Thoracic aorta (tissue), 2 donors: ENCODE measurements at regions not wholly inside any gene's neighbourhood (a gene's known extent, or its start where the extent isn't known, plus 50 kb on each side); places are given as distances from the start of the nearest gene placed in this dataset.

Source experiments
- ATAC-seq: fragments of 150-250 bp; one replicate; pipeline ENCODE4 v1.8.0; 2017; ENCODE audit warnings: low read depth; ENCODE audit not compliant: insufficient number of reproducible peaks, low FRiP score
- DNase-seq: peaks from one replicate; pipeline ENCODE4 v3.0.0-alpha.2; 2020; ENCODE audit warnings: low spot score
- H3K27ac ChIP-seq, 2 donors: fragments of 200-600 bp; sonication (generic); 1 replicate in 1 of 2; 2 replicates in 1 of 2; pipeline ENCODE4 v1.5.1; 2016; ENCODE audit warnings: mild to moderate bottlenecking in 2 of 2, moderate library complexity in 2 of 2
- H3K27me3 ChIP-seq: fragments of 200-600 bp; sonication (generic); replicated peaks from 2 replicates; pipeline ENCODE4 v1.6.0; 2016; ENCODE audit warnings: mild to moderate bottlenecking; ENCODE audit not compliant: insufficient read depth
- H3K36me3 ChIP-seq: fragments of 200-600 bp; sonication (generic); one replicate; pipeline ENCODE4 v1.5.1; 2016
- H3K4me1 ChIP-seq, 2 donors: fragments of 200-600 bp; sonication (generic); 1 replicate in 1 of 2; 2 replicates in 1 of 2; pipeline versions ENCODE4 v1.5.1 to v1.6.0; 2016; ENCODE audit warnings: low read depth in 2 of 2, mild to moderate bottlenecking in 1 of 2; ENCODE audit not compliant: control insufficient read depth in 1 of 2
- H3K4me3 ChIP-seq: fragments of 200-600 bp; sonication (generic); 2 replicates; pipeline ENCODE4 v1.5.1; 2016; ENCODE audit warnings: mild to moderate bottlenecking
- H3K9me3 ChIP-seq: fragments of 200-600 bp; sonication (generic); 2 replicates; pipeline ENCODE4 v1.5.1; 2016
- TF ChIP-seq, protein P1 (sequence below): fragments of 200-600 bp; sonication (generic); IDR thresholded peaks from one replicate; pipeline ENCODE4 v1.5.1; 2019; ENCODE audit warnings: antibody characterized with exemption

DNA sequence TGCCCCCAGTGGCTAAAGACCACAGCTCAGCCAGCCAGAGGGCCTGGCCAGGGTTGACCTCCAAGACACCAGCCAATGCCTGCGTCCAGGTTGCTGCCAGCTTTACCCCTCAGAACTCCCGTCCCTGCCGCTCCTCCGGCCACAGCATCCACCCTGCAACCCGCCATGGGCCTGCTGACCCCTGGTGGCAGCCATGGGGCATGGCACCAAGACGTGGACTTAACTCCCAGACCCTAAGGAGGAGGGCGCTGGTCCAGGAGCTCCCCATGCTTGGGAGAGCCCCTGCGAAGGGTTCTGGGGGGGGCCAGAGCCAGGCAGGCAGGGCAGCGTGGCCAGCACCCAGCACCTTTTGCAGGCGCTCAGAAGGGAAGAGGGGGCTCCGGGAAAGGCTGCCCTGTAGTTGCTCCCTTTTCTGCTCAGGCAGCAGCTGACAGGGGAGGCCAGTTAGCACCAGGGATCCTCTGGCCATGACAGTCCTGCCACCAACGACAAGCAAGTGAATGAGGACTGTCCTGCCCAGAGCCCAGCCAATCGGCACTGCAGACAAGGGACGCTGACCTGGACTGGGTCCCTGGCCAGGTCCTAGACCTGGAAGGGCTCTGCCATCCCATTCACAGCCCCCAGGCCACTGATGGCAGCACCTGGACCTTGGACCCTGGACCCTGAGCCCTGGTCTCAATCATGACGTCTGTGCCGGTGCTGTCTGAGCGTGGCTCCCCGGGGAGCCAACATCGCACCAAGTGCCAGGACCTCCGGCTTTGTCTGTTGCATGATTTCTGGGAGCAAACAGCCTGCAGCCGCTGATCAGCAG is 246.2 kb downstream of the NPHP4 start:
- H3K27me3 ChIP-seq, result no peaks in the 10 kb centered on the region
- DNase-seq, result no peak

DNA sequence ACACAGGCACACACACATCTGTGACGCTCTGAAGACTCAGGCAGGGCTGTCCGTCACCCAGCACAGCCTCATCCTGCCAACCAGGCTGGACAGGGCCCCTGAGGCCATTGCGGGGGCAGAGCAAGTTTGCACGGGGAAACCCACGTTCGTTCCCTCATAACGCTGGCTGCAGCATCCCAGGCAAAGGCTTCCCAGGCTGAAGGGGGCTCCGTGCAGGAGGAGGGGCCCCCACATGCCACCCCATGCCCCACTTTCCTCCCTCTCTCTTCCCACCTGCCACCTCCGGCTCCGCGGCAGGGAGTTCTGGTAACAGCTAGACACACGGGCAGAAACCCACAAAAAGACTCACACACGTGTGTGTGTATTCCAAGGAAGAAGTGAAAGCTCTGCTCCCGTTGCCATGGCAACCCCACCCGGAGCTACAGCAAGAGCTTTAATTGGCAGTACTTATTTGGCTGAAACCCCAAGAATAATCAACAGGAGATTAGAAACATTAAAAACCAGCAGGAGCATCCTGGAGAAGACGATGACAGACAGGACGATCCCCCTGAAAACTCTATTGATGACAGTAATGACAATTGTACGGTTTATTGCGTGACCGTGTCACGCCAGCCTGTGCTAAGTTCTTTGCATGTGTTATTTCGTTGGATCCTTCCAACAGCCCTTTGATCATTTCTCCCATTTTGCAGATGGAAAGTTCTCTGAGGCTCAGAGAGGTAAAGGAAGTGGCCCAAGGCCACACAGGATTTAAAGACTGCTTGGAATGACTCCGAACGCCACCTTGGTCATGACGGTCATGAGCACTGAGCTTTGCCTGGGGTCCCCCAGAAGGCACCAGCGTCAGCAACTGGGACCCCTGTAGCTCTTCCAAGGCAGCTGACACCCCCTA is 247.1 kb downstream of the NPHP4 start:
- TF ChIP-seq, protein P1, sequence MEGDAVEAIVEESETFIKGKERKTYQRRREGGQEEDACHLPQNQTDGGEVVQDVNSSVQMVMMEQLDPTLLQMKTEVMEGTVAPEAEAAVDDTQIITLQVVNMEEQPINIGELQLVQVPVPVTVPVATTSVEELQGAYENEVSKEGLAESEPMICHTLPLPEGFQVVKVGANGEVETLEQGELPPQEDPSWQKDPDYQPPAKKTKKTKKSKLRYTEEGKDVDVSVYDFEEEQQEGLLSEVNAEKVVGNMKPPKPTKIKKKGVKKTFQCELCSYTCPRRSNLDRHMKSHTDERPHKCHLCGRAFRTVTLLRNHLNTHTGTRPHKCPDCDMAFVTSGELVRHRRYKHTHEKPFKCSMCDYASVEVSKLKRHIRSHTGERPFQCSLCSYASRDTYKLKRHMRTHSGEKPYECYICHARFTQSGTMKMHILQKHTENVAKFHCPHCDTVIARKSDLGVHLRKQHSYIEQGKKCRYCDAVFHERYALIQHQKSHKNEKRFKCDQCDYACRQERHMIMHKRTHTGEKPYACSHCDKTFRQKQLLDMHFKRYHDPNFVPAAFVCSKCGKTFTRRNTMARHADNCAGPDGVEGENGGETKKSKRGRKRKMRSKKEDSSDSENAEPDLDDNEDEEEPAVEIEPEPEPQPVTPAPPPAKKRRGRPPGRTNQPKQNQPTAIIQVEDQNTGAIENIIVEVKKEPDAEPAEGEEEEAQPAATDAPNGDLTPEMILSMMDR, result no peak
- ATAC-seq (no peak), DNase-seq (no peak)
- no peaks in the 10 kb centered on the region for H3K9me3 ChIP-seq
- H3K27ac ChIP-seq, result no peak overlapping the region
- no peaks in the 10 kb centered on the region for H3K4me1 ChIP-seq
- H3K27me3 ChIP-seq, result no peaks in the 10 kb centered on the region
- H3K36me3 ChIP-seq, result no peaks in the 10 kb centered on the region
- no peak overlapping the region for H3K4me3 ChIP-seq

More for the DNA sequence above, 246.2 kb downstream of the NPHP4 start:
- no peak overlapping the region for H3K4me3 ChIP-seq
- H3K9me3 ChIP-seq, result no peaks in the 10 kb centered on the region
- ATAC-seq, result no peak
- no peaks in the 10 kb centered on the region for H3K4me1 ChIP-seq
- H3K27ac ChIP-seq, result no peak overlapping the region
- TF ChIP-seq, protein P1, result peak; percentile 70
- H3K36me3 ChIP-seq, result no peaks in the 10 kb centered on the region

DNA sequence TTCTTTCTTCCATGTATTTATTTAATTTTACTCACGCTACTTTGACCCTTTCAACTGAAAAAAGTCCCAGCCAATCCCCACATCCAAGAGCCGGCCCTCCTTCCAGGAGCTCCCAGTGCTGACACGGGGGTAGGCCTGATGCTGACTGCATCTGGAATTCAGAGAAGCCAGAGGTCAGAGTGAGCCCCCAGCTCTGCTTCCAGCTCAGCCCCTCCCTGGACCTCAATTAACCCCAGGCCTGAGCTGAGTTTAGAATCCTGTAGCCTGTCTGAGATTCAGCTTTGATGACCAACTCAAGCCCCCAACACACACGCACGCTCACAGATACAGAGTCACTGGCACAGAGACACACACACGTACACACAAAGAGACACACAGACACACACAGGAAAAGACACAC is 247.9 kb downstream of the NPHP4 start:
- Histone ChIP-seq H3K4me1 (no peaks in the 10 kb centered on the region), H3K27me3 (no peaks in the 10 kb centered on the region), H3K9me3 (no peaks in the 10 kb centered on the region), H3K27ac (no peak overlapping the region), H3K36me3 (no peaks in the 10 kb centered on the region), H3K4me3 (no peak overlapping the region)
- no peak for DNase-seq
- TF ChIP-seq, protein P1, result no peak
- ATAC-seq, result no peak

DNA sequence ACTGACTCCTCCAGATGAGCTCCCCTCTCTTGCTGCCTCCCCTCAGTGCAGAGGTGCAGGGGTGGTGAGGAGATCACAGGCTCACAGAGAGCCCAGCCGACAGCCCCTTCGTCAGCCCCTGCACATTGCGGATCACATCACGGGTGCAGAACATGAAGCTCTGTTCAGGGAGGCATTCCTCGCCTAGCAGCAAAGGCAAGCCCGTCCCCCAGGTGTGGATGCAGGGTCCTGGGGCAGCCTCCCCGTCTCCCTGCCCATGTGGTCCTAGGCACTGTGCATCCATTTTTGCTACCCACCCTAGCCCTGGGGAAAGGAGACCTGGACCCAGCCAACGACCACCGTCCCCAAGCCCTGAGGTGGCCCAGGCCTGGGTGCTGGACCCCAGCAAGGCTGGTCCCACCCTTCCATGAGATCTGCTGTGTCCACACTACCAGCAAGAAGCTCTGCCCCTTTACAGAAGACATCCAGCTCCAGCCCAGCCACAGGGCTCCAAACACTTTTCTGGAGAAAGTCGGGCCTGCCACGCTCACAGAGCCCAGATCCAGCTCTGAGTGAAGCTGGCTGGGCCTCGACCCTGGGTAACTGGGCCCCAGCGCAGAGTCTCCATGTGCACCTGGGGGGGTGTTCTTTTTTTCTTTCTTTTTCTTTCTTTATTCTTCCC is 248.7 kb downstream of the NPHP4 start:
- H3K27ac ChIP-seq, result no peak overlapping the region
- DNase-seq (no peak), ATAC-seq (no peak)
- TF ChIP-seq, protein P1, result no peak
- H3K9me3 ChIP-seq, result no peaks in the 10 kb centered on the region
- no peaks in the 10 kb centered on the region for H3K36me3 ChIP-seq
- H3K4me1 ChIP-seq, result no peaks in the 10 kb centered on the region
- H3K4me3 ChIP-seq, result no peak overlapping the region
- H3K27me3 ChIP-seq, result no peaks in the 10 kb centered on the region

DNA sequence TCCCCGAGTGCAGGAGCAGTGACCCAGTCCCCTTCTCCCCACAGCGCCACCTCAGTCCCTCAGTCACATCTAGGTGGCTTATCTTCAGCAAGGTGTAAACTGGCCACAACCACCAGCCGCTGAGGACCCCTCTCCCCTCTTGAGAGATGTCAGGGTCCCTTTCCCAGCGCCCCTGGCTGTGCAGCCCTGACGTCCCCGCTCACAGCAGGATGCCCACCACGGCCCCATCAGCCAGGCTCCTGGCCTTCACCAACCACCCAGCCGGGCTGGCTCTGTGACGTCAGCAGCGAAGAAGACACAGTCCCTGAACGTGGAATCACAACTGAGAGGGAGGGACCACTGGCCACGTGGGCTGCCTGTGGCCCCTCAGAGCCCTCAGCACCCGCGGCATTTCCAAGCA is 249.4 kb downstream of the NPHP4 start:
- DNase-seq (no peak), ATAC-seq (no peak)

More for the DNA sequence above, 249.4 kb downstream of the NPHP4 start:
- H3K27me3 ChIP-seq, result no peaks in the 10 kb centered on the region
- H3K4me1 ChIP-seq, result no peaks in the 10 kb centered on the region
- TF ChIP-seq, protein P1, result no peak
- no peak overlapping the region for H3K4me3 ChIP-seq
- H3K27ac ChIP-seq, result no peak overlapping the region
- no peaks in the 10 kb centered on the region for H3K36me3 ChIP-seq
- no peaks in the 10 kb centered on the region for H3K9me3 ChIP-seq
